ENCODE measurements at regions not wholly inside any gene's neighbourhood (a gene's known extent, or its start where the extent isn't known, plus 50 kb on each side); places are given as distances from the start of the nearest gene placed in this dataset.

- no peak for DNase-seq
These were observed 50.5 kb upstream of the GUCY1A1 start for GRCh38 chr4:155616117-155616516.

- no peak for DNase-seq
These were observed 51.4 kb upstream of the GUCY1A1 start for GRCh38 chr4:155615081-155615887.

GRCh38 chr4:155614111-155614762 is 52.4 kb upstream of the GUCY1A1 start:
- DNase-seq = no peak

GRCh38 chr4:155612074-155612473 is 54.6 kb upstream of the GUCY1A1 start:
- DNase-seq = no peak

- no peak for DNase-seq
These were observed 55.1 kb upstream of the GUCY1A1 start for GRCh38 chr4:155611501-155611900.

- DNase-seq = no peak
These were observed 56.5 kb upstream of the GUCY1A1 start for GRCh38 chr4:155610143-155610542.

- DNase-seq = no peak
These were observed 57.1 kb upstream of the GUCY1A1 start for GRCh38 chr4:155609455-155610059.

GRCh38 chr4:155608225-155608885 is 58.3 kb upstream of the GUCY1A1 start:
- no peak for DNase-seq

- DNase-seq = no peak
These were observed 59.2 kb upstream of the GUCY1A1 start for GRCh38 chr4:155607481-155607880.

- DNase-seq = no peak
These were observed 61.7 kb upstream of the GUCY1A1 start for GRCh38 chr4:155604718-155605626.

- DNase-seq = no peak
These were observed 63.2 kb upstream of the GUCY1A1 start for GRCh38 chr4:155603360-155603891.

GRCh38 chr4:155602351-155603140 is 64.1 kb upstream of the GUCY1A1 start:
- DNase-seq = no peak

GRCh38 chr4:155600244-155600643 is 66.4 kb upstream of the GUCY1A1 start:
- DNase-seq = no peak

- no peak for DNase-seq
These were observed 67.1 kb upstream of the GUCY1A1 start for GRCh38 chr4:155599596-155599995.

GRCh38 chr4:155599085-155599484 is 67.6 kb upstream of the GUCY1A1 start:
- DNase-seq = no peak

- no peak for DNase-seq
These were observed 68.7 kb upstream of the GUCY1A1 start for GRCh38 chr4:155597933-155598451.

GRCh38 chr4:155597281-155597680 is 69.4 kb upstream of the GUCY1A1 start:
- no peak for DNase-seq

- DNase-seq = no peak
These were observed 72.9 kb upstream of the GUCY1A1 start for GRCh38 chr4:155593793-155594192.

- no peak for DNase-seq
These were observed 73.7 kb upstream of the GUCY1A1 start for GRCh38 chr4:155592938-155593297.

- no peak for DNase-seq
These were observed 74.3 kb upstream of the GUCY1A1 start for GRCh38 chr4:155592179-155592937.
